HepG2 (cell line): ENCODE measurements at regions not wholly inside any gene's neighbourhood (a gene's known extent, or its start where the extent isn't known, plus 50 kb on each side); places are given as distances from the start of the nearest gene placed in this dataset.

Experiments used
- ATAC-seq: fragments of 200-7000 bp; cut with Tn5 transposase; 3 replicates; pipeline ENCODE4 v1.9.1; 2020; ENCODE audit warnings: mild to moderate bottlenecking, moderate library complexity
- BruUV-seq: library from RNA; stranded (reverse); fragments of 400-500 nt; replicated peaks from 2 replicates; lab custom pipeline; 2021; lab: Mats Ljungman, UMichigan
- CTCF ChIA-PET: fragments of 300-600 bp; formaldehyde crosslinking; extraction: SDS; loops from one replicate; lab custom pipeline; 2021; ENCODE audit warnings: low total read pairs, inconsistent platforms, low intra/inter-chr PET ratio; lab: Yijun Ruan, JAX
- POLR2A ChIA-PET: fragments of 350-600 bp; sonication (Branson Sonifier 250); formaldehyde crosslinking; loops from one replicate; lab custom pipeline; 2020; ENCODE audit warnings: antibody characterized with exemption, inconsistent platforms; lab: Yijun Ruan, JAX
- DNase-seq: peaks from one replicate; pipeline ENCODE4 v3.0.0-alpha.2; 2015; ENCODE audit warnings: low spot score
- FAIRE-seq: peaks from 3 replicates; lab custom pipeline; 2011; peaks lifted over from hg19 to GRCh38; lab: Jason Lieb, UNC
- H2AFZ ChIP-seq: one replicate; pipeline ENCODE4 v1.6.1; 2011; ENCODE audit warnings: low read length, inconsistent platforms
- H3K27ac ChIP-seq: fragments of 300-600 bp; 3 replicates; pipeline ENCODE4 v1.8.0; 2011; ENCODE audit warnings: mixed run types, mild to moderate bottlenecking, mixed read lengths, low read length, inconsistent platforms; ENCODE audit not compliant: insufficient read depth; ENCODE audit errors: extremely low read length
- H3K27me3 ChIP-seq, 2 experiments: fragments of 200-600 bp in 1 of 2; 2 replicates in 1 of 2; 3 replicates in 1 of 2; pipeline versions ENCODE4 v1.6.0 to v1.8.0; 2011; ENCODE audit warnings: low read length in 2 of 2, mild to moderate bottlenecking in 2 of 2, moderate library complexity in 2 of 2, inconsistent platforms in 1 of 2; ENCODE audit not compliant: insufficient read depth in 2 of 2, control insufficient read depth in 1 of 2
- H3K36me3 ChIP-seq, 2 experiments: fragments of 200-600 bp in 1 of 2; replicated peaks in 1 of 2; 2 replicates in 1 of 2; 3 replicates in 1 of 2; pipeline versions ENCODE4 v1.5.1 to v1.8.0; 2011; ENCODE audit warnings: low read length in 2 of 2, inconsistent platforms in 1 of 2; ENCODE audit not compliant: insufficient read depth in 2 of 2, control insufficient read depth in 1 of 2
- H3K4me1 ChIP-seq: 2 replicates; pipeline ENCODE4 v1.5.1; 2012; ENCODE audit warnings: low read length, inconsistent platforms; ENCODE audit not compliant: insufficient read depth
- H3K4me2 ChIP-seq: 2 replicates; pipeline ENCODE4 v1.6.0; 2011; ENCODE audit warnings: low read depth, low read length, inconsistent platforms
- H3K4me3 ChIP-seq, 3 experiments: fragments of 200-600 bp in 1 of 3; sonication (generic), shearing (Covaris generic) in 1 of 3; replicated peaks in 1 of 3; 2 replicates each; pipeline ENCODE4 v1.5.1; 2011 to 2016; ENCODE audit warnings: low read length in 3 of 3, inconsistent platforms in 2 of 3, low read depth in 2 of 3, mild to moderate bottlenecking in 2 of 3, control low read depth in 1 of 3, mixed read lengths in 1 of 3; ENCODE audit not compliant: insufficient read depth in 1 of 3
- H3K79me2 ChIP-seq: one replicate; pipeline ENCODE4 v1.6.1; 2011; ENCODE audit warnings: low read length, inconsistent platforms; ENCODE audit not compliant: insufficient read depth
- H3K9ac ChIP-seq: 2 replicates; pipeline ENCODE4 v1.6.0; 2011; ENCODE audit warnings: mild to moderate bottlenecking, low read depth, low read length, inconsistent platforms; ENCODE audit not compliant: insufficient read depth
- H3K9me3 ChIP-seq: 2 replicates; pipeline ENCODE4 v1.5.1; 2012; ENCODE audit warnings: mild to moderate bottlenecking, low read length
- H4K20me1 ChIP-seq: 2 replicates; pipeline ENCODE4 v1.6.0; 2011; ENCODE audit warnings: inconsistent platforms, mild to moderate bottlenecking, low read length, moderate library complexity; ENCODE audit not compliant: insufficient read depth
- KLF12 ChIP-seq: sonication (generic); formaldehyde crosslinking; IDR thresholded peaks from 2 replicates; pipeline ENCODE4 v1.4.0; 2020; ENCODE audit warnings: missing genetic modification reagents, borderline replicate concordance
- ZNF142 ChIP-seq: sonication (generic); formaldehyde crosslinking; IDR thresholded peaks from 2 replicates; pipeline ENCODE4 v1.4.0; 2020; ENCODE audit warnings: missing genetic modification reagents
- ZNF33A ChIP-seq: sonication (generic); formaldehyde crosslinking; IDR thresholded peaks from 2 replicates; pipeline ENCODE4 v1.5.1; 2020; ENCODE audit warnings: missing genetic modification reagents, mild to moderate bottlenecking, moderate library complexity, borderline replicate concordance
- ZNF569 ChIP-seq: sonication (generic); formaldehyde crosslinking; IDR thresholded peaks from 2 replicates; pipeline ENCODE4 v1.5.0; 2020; ENCODE audit warnings: mild to moderate bottlenecking, missing genetic modification reagents, moderate library complexity, borderline replicate concordance
- ZNF605 ChIP-seq: sonication (generic); formaldehyde crosslinking; IDR thresholded peaks from 2 replicates; pipeline ENCODE4 v1.8.0; 2022; ENCODE audit warnings: mild to moderate bottlenecking, missing genetic modification reagents
- ZNF772 ChIP-seq: sonication (generic); formaldehyde crosslinking; IDR thresholded peaks from 2 replicates; pipeline ENCODE4 v1.5.0; 2020; ENCODE audit warnings: mild to moderate bottlenecking, missing genetic modification reagents
- WGBS: methylation state at CpG from one replicate; pipeline ENCODE4 v1.1.6; 2017; ENCODE audit warnings: low lambda C conversion rate; 5-methylcytosine and 5-hydroxymethylcytosine counted together
- in situ Hi-C: cut with HindIII; loops from 2 replicates; pipeline ENCODE4 v1.10.0; 2017; ENCODE audit warnings: low pct_unique_long_range_greater_than_20kb; ENCODE audit not compliant: extremely low pct_ligation_motif_present
- intact Hi-C: fragments of 100-400 bp; cut with micrococcal nuclease; formaldehyde crosslinking; loops from one replicate; pipeline ENCODE4 v1.10.0; 2022; ENCODE audit not compliant: unreplicated experiment

DNA sequence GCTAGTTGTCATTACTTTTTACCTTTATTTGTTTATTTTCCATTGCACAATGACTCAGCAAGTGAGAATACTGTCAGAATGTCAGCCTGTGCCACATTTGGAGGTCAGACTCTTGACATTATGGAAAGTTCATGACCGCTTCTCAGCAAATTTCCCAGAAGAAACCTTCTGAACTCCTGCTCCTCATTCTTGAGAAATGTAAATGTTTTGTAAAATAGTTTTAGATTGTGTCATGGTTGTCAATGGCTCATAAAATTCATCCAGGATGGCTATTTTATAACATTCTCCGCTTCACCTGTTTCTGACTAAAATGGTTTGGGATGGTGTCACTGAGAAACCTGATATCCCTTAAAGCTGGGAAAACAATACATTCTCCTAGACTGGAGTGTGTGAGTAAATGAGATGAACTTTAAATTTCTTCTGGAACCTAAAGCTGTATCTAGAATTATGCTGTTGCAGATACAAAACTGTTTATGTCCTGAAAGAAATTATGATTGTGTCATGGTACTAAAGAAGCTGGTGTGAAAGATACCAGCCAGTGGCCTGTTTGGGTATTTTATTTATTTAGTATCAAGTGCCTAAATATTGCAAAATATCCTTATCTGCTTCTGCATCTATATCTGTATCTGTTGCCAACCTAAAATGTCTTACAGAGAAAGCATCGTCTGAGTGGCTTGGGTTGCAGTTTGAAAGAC, 671.7 kb downstream of the GATA3 start:
- intact Hi-C loops (no loop called here), in situ Hi-C loops (no loop called here)
- H3K9me3 ChIP-seq: peaks cover 11% of the 10 kb centered on the region; the same call in 1 of the 2 replicates
- H3K36me3 ChIP-seq: no peaks in the 10 kb centered on the region
- POLR2A ChIA-PET: no interaction called here
- ATAC-seq: no peak
- no peak overlapping the region for H3K4me2 ChIP-seq
- no peak overlapping the region for H3K4me3 ChIP-seq
- H2AFZ ChIP-seq: no peak overlapping the region
- H3K4me1 ChIP-seq: no peaks in the 10 kb centered on the region
- 28% methylated on average over 3 of the region's 3 CpGs for WGBS
- CTCF ChIA-PET: no interaction called here
- no peaks in the 10 kb centered on the region for H4K20me1 ChIP-seq
- TF ChIP-seq ZNF772 (CRISPR knock-in tag): no peak
- no peak for TF ChIP-seq ZNF569 (CRISPR knock-in tag)
- no peak for TF ChIP-seq KLF12
- no peak for TF ChIP-seq ZNF142 (CRISPR knock-in tag)
- TF ChIP-seq ZNF33A: no peak
- no peak for TF ChIP-seq ZNF605 (CRISPR knock-in tag)
- TF ChIP-seq, all 625 proteins: peak for 0
- FAIRE-seq (no peak), DNase-seq (no peak)
- Histone ChIP-seq H3K27ac (no peak overlapping the region), H3K79me2 (no peaks in the 10 kb centered on the region), H3K27me3 (no peaks in the 10 kb centered on the region), H3K9ac (no peak overlapping the region)
- BruUV-seq: no TSS peak
